Right hindlimb (tissue), 1 donor: ENCODE measurements at regions not wholly inside any gene's neighbourhood (a gene's known extent, or its start where the extent isn't known, plus 50 kb on each side); places are given as distances from the start of the nearest gene placed in this dataset.
"Not testable (repeated sequence)": the region's sequence is repeated elsewhere in the genome, so short reads cannot be mapped to it uniquely, and the experiment has no call there.

Experiments
- DNase-seq: peaks from one replicate; pipeline ENCODE4 v3.0.0-alpha.2; 2018

DNA sequence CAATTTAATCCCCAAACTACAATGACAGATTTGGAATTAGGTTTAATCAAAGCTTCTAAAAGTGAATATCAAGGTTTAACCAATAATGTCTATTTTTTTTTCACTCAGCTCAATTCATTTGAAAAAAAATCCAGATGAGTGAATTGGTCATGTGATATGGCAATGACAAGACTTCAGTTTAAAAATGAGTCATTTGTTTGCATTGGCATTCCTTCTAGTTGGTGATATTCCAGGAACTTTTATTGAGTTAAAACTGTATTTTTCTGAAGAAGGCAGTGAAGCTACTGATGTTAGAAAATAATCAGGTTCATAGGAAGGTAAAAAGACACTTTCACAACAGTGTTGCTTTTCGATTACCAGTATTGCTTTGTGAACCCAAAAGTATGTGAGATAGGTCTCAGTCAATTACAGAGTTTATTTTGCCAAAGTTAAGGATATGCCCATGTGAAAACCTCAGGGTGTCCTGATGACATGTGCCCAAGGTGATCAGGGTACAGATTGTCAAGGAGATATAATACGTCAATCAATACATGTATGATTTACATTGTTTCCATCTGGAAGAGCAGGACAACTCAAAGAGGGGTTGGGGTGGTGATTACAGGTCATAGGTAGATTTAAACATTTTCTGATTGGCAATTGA lies 1214.9 kb downstream of the GALC start:
- DNase-seq = no peak

DNA sequence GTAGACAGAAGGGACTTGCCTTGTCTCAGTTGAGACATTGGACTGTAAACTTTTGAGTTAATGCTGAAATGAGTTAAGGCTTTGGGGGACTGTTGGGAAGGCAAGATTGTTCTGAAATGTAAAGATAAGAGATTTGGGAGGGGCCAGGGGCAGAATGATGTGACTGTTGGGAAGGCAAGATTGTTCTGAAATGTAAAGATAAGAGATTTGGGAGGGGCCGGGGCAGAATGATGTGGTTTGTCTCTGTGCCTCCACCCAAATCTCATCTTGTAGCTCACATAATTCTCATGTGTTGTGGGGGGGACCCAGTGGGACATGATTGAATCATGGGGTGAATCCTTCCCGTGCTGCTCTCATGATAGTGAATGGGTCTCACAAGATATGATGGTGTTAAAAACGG lies 1217.1 kb downstream of the GALC start:
- DNase-seq = not testable (repeated sequence)

DNA sequence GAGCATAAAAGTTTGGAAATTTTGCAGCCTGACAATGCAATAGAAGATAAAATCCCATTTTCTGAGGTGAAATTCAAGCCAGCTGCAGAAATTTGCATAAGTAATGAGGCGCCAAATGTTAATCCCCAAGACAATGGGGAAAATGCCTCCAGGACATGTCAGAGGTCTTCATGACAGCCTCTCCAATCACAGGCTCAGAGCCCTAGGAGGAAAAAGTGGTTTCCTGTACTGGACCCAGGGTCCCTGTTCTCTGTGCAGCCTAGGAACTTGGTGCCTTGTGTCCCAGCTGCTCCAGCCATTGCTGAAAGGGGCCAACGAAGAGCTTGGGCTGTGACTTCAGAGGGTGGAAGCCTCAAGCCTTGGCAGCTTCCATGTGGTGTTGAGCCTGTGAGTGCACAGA lies 1218.1 kb downstream of the GALC start:
- DNase-seq = no peak

DNA sequence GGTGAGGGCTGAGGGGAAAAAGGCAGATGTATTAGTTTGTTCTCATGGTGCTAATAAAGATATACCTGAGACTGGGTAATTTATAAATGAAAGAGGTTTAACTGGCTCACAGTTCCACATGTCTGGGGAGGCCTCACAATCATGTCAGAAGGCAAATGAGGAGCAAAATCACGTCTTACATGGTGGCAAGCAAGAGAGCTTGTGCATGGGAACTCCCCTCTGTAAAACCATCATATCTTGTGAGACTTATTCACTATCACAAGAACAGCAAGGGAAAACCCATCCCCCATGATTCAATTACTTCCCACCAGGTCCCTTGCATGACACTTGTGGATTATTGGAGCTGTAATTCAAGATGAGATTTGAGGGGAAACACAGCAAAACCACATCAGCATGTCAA lies 1220.9 kb downstream of the GALC start:
- DNase-seq = no peak

- DNase-seq = no peak
Measured at GRCh38 chr14:86770186-86770585, 1222.8 kb downstream of the GALC start.

- DNase-seq = no peak
Measured at GRCh38 chr14:86766469-86766868, 1226.5 kb downstream of the GALC start.

DNA sequence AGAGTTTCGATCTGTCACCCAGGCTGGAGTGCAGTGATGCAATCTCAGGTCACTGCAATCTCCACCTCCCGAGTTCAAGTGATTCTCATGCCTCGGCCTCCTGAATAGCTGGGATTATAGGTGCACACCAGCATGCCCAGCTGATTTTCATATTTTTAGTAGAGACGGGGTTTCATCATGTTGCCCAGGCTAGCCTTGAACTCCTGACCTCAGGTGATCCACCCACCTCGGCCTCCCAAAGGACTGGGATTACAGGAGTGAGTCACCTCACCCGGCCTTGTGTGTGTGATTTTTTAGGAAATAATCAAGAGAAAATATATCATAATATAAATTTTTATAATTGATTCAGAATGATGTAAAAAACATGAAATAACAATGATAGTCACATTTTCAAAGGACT lies 1231.4 kb downstream of the GALC start:
- no peak for DNase-seq

DNA sequence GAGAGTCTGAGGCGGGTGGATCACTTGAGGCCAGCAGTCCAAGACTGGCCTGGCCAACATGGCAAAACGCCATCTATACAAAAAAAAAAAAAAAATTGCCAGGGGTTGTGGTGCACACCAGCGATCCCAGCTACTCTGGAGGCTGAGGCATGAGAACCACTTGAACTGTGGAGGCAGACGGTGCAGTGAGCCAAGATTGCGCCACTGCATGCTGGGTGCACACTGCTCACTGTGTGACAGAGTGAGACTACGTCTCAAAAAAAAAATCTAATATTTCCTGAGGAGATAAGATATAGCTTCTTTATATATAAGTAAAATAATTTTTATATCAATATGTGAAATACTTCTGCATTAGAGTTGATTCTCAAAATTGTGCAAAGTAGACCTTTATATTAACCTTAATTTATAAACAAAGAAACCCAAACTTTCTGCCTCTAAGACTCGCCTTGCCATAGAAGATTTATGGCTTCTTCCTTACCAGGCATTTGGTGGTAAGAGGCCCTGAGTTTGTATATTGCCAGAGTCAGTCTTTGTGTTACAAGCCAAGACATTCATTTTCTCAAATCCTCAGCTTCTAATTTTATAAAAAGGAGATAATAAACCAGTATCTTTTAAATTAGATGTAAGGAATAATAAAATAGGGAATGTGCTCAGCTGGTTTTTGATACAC lies 1226.7 kb downstream of the FLRT2 start:
- DNase-seq = no peak

GRCh38 chr14:86750488-86750887 lies 1220.5 kb downstream of the FLRT2 start:
- DNase-seq = not testable (repeated sequence)

DNA sequence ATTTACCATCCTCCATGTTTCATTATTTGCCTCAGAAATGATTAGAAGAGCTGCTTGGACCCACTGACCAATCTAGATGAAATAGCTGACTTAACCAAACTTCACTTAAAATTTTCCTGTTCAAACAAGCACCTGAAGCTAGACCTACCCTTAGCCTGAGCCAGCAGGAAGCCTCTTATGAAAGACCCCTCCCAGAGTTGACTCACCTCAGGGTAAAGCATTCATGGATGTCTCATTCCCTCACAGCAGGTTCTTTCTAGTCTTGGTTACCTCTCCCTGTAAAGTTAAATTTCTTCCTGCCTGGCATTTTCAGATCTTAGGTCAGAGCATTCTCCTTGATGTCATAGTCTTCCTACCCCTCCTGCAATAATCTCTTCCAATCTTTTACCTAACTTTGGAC lies 1209.8 kb downstream of the FLRT2 start:
- no peak for DNase-seq

DNA sequence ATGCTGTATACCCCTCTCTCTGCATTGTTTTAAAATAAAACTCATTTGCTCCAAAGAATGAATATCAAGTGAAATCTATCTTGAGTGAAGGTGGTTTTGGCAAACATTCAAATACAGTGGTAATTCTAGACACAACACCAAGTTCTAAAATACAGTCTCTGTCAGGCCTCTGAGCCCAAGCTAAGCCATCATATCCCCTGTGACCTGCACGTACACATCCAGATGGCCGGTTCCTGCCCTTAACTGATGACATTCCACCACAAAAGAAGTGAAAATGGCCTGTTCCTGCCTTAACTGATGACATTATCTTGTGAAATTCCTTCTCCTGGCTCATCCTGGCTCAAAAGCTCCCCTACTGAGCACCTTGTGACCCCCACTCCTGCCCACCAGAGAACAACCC lies 1201.5 kb downstream of the FLRT2 start:
- DNase-seq = not testable (repeated sequence)

DNA sequence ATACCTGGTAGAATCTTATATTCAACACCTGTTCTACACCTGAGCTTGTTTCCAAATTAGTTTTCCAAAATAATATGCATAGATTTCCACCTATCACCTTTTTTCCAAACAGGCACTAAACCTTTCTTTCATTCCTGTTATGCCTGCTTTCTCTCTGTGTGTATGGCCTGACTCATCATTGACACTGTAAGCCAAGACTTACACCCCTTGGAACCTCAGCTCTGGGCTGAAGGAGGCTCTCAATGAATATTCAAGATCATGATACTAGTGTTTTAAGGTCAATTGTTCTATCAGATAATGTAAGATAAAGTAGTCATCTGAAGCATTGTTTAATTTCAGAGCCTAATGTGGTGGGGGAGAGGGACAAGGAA lies 1193.3 kb downstream of the FLRT2 start:
- no peak for DNase-seq

- no peak for DNase-seq
Measured at GRCh38 chr14:86722612-86723253, 1192.8 kb downstream of the FLRT2 start.

DNA sequence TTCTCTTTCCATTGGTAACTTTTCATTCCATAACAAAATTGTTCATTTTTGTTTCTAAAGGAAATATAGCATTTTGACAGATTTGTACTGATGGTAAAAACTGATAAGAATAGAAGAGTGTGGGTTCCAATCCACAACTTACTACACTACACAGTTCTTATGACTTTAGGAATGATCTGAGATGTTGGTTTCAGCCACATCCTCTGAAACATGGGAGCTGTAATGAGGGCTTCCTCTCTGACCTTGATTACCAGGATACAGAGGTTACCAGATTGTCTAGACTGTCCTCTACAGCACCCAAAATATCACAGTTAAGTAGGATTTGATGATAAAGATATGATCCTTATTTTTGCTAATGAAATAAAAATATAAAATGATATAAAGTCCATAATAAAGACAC lies 1184.6 kb downstream of the FLRT2 start:
- no peak for DNase-seq

DNA sequence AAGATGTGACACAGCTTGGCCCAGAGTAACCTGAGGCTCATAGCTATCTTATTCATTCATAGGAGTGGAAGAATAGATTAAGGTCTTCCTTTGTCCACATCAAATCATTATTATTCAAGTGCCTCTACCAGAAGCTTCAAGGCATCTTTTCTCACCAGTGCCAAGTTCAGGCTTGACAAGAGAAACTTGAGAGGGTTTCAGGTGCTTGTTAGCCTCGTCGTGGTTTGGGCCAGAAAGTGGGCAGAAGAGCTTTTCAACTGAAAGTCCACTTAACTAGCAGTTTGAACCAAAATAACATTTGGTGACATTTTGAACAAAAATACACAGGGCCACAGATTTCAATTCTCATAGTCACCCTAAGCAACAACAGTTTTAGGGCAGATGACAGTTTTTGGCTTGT lies 1184.2 kb downstream of the FLRT2 start:
- no peak for DNase-seq

DNA sequence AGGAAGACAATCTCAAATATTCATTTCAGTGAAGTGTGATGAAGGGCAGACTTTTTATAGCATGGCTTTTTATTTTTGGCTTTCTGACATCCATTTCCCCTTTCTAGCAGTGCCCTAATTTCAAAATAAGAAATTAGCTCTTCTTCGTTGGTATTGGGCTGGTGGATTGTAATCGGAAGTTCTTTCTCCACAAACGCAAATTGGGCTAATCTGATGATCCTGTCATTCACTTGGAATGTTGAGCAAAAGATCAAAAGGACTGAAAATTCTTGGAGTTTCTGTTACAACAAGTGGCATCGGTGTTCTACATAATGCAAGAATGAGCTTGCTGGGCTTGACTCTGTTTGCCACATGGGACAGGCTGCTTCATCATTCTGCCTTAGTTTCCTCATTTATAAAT lies 1182.8 kb downstream of the FLRT2 start:
- no peak for DNase-seq

GRCh38 chr14:86712176-86712575 lies 1182.2 kb downstream of the FLRT2 start:
- DNase-seq = no peak

- no peak for DNase-seq
Measured at GRCh38 chr14:86708846-86709339, 1178.9 kb downstream of the FLRT2 start.

- no peak for DNase-seq
Measured at GRCh38 chr14:86707071-86707470, 1177.1 kb downstream of the FLRT2 start.

GRCh38 chr14:86683561-86683960 lies 1153.6 kb downstream of the FLRT2 start:
- no peak for DNase-seq

DNA sequence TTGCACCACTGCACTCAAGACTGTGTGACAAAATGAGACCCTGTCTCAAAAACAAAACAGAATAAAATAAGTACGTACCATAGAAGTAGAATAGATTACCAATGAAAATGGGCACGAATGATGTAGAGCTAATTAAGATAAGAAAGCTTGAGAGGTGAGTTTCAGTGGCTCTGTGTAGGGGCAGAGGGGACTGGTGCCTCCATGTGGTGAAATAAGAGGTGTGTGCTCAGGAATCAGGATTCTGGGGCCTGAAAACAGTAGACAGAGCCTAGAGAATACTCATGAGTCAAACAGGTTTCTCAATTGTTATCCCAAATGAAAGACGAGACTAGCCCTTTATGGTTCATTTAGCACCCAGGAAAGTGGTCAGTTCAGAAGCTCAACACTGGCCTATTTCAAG lies 1145.1 kb downstream of the FLRT2 start:
- DNase-seq = no peak

GRCh38 chr14:86673523-86673969 lies 1143.6 kb downstream of the FLRT2 start:
- no peak for DNase-seq

- no peak for DNase-seq
Measured at GRCh38 chr14:86672080-86672479, 1142.1 kb downstream of the FLRT2 start.

- no peak for DNase-seq
Measured at GRCh38 chr14:86665975-86666374, 1136.0 kb downstream of the FLRT2 start.
